Loucy (cell line): ENCODE measurements at regions not wholly inside any gene's neighbourhood (a gene's known extent, or its start where the extent isn't known, plus 50 kb on each side); places are given as distances from the start of the nearest gene placed in this dataset.

Experiments used
- CTCF ChIP-seq: fragments of 200-600 bp; sonication (generic); conservative IDR thresholded peaks from 2 replicates; pipeline ENCODE4 v1.5.1; 2014; ENCODE audit warnings: mild to moderate bottlenecking, antibody characterized with exemption, low read length
- EZH2phosphoT487 ChIP-seq: fragments of 200-600 bp; IDR thresholded peaks from 2 replicates; pipeline ENCODE4 v1.6.1; 2018; ENCODE audit warnings: antibody characterized with exemption, mild to moderate bottlenecking, moderate library complexity, borderline replicate concordance

- TF ChIP-seq CTCF (no peak), EZH2phosphoT487 (no peak)
Measured at GRCh38 chr9:19665146-19665863, 123.5 kb downstream of the SLC24A2 start.
